ENCODE measurements at regions not wholly inside any gene's neighbourhood (a gene's known extent, or its start where the extent isn't known, plus 50 kb on each side); places are given as distances from the start of the nearest gene placed in this dataset.

DNA sequence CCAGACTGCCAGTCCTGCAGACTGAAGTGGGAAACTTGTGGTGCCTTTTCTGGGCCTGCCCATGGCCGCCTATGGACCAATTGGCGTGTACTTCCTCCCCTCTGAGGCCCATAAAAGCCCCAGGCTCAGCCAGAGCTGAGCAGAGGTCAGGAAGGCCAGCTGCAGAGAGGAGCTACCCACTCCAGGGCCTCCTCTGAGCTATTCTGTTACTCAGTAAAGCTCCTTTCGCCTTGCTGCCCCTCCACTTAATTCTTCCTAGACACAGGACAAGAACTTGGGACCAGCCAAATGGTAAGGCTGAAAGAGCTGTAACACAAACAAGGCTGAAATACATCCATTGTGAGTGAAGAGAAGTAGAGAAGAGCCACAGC is 106.4 kb downstream of the C9orf50 start:
- Histone ChIP-seq H3K4me1 (ENCODE audit: control insufficient read depth, insufficient read depth, low read length) (no peaks in the 10 kb centered on the region), H3K4me3 (ENCODE audit: low read depth, low read length) (no peak overlapping the region), H3K36me3 (ENCODE audit: control insufficient read depth in 2 of 2, insufficient read depth in 1 of 2, low read length in 2 of 2) (no peaks in the 10 kb centered on the region), H3K9me3 (ENCODE audit: control insufficient read depth, insufficient read depth, low read depth, low read length) (no peaks in the 10 kb centered on the region), H3K27ac (ENCODE audit: extremely low read depth, low read depth, low read length) (no peak overlapping the region)
- CTCF ChIA-PET, result no interaction called here
- TF ChIP-seq SETDB1 (IDR thresholded peaks at IDR 0.05; ENCODE audit: insufficient read length, low read length), result peak; percentile 81
- no peak for TF ChIP-seq ZNF138 (tag by site-specific recombination; IDR thresholded peaks at IDR 0.05; ENCODE audit: borderline replicate concordance)
- POLR2A ChIA-PET, result no interaction called here

DNA sequence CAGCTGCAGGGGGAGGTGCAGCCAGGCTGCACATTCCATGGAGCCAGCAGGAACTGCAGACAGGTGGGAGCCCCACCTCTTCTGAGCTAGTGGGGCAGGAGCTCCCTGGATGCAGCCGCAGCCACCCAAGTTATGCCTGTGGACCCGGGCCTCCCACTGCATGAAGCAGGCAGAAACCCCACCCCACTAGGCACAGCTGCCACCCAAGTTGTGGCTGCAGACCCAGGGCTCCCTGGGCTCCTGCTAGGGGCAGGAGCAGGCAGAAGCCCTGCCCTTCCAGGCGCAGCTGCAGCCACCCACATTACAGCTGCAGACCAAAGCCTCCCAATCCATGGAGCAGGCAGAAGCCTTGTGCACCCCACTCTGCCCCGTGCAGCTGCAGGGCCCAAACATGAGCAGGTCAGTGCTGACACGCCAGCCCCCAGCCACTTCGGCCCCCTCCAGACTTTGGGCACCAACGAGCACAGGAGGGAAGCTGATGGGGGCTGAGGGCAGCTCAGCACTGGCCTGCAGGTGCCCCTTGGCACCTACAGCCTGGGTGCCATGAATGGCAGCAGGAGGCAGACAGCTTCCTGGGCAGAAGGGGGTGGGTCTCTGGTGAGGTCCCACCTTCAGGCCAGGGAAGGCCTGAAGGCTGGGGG is 106.9 kb downstream of the C9orf50 start:
- H3K27ac ChIP-seq (ENCODE audit: extremely low read depth, low read depth, low read length), result no peak overlapping the region
- CTCF ChIA-PET, result no interaction called here
- H3K9me3 ChIP-seq (ENCODE audit: control insufficient read depth, insufficient read depth, low read depth, low read length), result no peaks in the 10 kb centered on the region
- no peaks in the 10 kb centered on the region for H3K4me1 ChIP-seq (ENCODE audit: control insufficient read depth, insufficient read depth, low read length)
- H3K4me3 ChIP-seq (ENCODE audit: low read depth, low read length), result no peak overlapping the region
- POLR2A ChIA-PET, result no interaction called here
- H3K36me3 ChIP-seq (ENCODE audit: control insufficient read depth in 2 of 2, insufficient read depth in 1 of 2, low read length in 2 of 2), result no peaks in the 10 kb centered on the region
- TF ChIP-seq ZNF10 (tag by site-specific recombination; IDR thresholded peaks at IDR 0.05) (no peak), ZNF202 (tag by site-specific recombination; IDR thresholded peaks at IDR 0.05; ENCODE audit: borderline replicate concordance) (no peak), ZNF302 (tag by site-specific recombination; IDR thresholded peaks at IDR 0.05; ENCODE audit: low read depth) (no peak), TCF7L2 (IDR thresholded peaks at IDR 0.05; ENCODE audit: borderline replicate concordance, low read depth, low read length) (no peak)
- TF ChIP-seq, protein P1, sequence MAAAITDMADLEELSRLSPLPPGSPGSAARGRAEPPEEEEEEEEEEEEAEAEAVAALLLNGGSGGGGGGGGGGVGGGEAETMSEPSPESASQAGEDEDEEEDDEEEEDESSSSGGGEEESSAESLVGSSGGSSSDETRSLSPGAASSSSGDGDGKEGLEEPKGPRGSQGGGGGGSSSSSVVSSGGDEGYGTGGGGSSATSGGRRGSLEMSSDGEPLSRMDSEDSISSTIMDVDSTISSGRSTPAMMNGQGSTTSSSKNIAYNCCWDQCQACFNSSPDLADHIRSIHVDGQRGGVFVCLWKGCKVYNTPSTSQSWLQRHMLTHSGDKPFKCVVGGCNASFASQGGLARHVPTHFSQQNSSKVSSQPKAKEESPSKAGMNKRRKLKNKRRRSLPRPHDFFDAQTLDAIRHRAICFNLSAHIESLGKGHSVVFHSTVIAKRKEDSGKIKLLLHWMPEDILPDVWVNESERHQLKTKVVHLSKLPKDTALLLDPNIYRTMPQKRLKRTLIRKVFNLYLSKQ (tag by site-specific recombination; IDR thresholded peaks at IDR 0.05; ENCODE audit: borderline replicate concordance), result no peak
- TF ChIP-seq, protein P2, sequence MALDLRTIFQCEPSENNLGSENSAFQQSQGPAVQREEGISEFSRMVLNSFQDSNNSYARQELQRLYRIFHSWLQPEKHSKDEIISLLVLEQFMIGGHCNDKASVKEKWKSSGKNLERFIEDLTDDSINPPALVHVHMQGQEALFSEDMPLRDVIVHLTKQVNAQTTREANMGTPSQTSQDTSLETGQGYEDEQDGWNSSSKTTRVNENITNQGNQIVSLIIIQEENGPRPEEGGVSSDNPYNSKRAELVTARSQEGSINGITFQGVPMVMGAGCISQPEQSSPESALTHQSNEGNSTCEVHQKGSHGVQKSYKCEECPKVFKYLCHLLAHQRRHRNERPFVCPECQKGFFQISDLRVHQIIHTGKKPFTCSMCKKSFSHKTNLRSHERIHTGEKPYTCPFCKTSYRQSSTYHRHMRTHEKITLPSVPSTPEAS (tag by site-specific recombination; IDR thresholded peaks at IDR 0.05), result no peak

DNA sequence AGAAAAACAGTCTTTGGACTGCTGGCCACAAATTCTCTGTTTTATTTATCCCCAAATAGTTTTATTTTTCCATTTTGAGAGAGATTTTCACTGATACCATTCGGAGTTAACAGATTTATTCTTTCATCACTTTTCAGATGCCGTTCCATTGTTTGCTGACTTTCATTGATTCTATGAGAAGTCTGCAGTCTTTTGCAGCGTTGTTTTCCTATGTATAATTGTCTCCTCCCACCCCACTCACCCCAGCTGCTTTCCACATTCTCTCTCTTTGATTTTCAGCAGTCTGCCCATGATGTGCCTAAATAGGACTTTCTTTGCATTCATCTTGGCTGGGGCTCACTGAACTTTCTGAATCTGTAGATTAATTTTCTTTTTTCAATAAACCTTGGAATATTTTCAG is 107.6 kb downstream of the C9orf50 start:
- POLR2A ChIA-PET, result no interaction called here
- CTCF ChIA-PET, result no interaction called here
- no peaks in the 10 kb centered on the region for H3K4me1 ChIP-seq (ENCODE audit: control insufficient read depth, insufficient read depth, low read length)
- H3K4me3 ChIP-seq (ENCODE audit: low read depth, low read length), result no peak overlapping the region
- H3K27ac ChIP-seq (ENCODE audit: extremely low read depth, low read depth, low read length), result no peak overlapping the region
- H3K36me3 ChIP-seq (ENCODE audit: control insufficient read depth in 2 of 2, insufficient read depth in 1 of 2, low read length in 2 of 2), result no peaks in the 10 kb centered on the region
- no peaks in the 10 kb centered on the region for H3K9me3 ChIP-seq (ENCODE audit: control insufficient read depth, insufficient read depth, low read depth, low read length)
- TF ChIP-seq KLF8 (tag by site-specific recombination; IDR thresholded peaks at IDR 0.05) (peak; percentile 24; the same call in 1 of the 2 replicates), ZNF776 (tag by site-specific recombination; IDR thresholded peaks at IDR 0.05; ENCODE audit: borderline replicate concordance) (no peak), TRIM28 (IDR thresholded peaks at IDR 0.05; ENCODE audit: borderline replicate concordance, low read length) (peak; percentile 81; the same call in 1 of the 2 replicates), ZBTB1 (tag by site-specific recombination; IDR thresholded peaks at IDR 0.05) (no peak), SETDB1 (IDR thresholded peaks at IDR 0.05; ENCODE audit: insufficient read length, low read length) (peak; percentile 89), ZNF585B (tag by site-specific recombination; IDR thresholded peaks at IDR 0.05) (peak; percentile 22; the same call in 1 of the 2 replicates), RBAK (tag by site-specific recombination; IDR thresholded peaks at IDR 0.05) (0 out of 2 replicates have a peak, but pooled peaks have one; percentile 23), ZNF777 (tag by site-specific recombination; IDR thresholded peaks at IDR 0.05; ENCODE audit: borderline replicate concordance) (no peak)
- TF ChIP-seq, protein P3, sequence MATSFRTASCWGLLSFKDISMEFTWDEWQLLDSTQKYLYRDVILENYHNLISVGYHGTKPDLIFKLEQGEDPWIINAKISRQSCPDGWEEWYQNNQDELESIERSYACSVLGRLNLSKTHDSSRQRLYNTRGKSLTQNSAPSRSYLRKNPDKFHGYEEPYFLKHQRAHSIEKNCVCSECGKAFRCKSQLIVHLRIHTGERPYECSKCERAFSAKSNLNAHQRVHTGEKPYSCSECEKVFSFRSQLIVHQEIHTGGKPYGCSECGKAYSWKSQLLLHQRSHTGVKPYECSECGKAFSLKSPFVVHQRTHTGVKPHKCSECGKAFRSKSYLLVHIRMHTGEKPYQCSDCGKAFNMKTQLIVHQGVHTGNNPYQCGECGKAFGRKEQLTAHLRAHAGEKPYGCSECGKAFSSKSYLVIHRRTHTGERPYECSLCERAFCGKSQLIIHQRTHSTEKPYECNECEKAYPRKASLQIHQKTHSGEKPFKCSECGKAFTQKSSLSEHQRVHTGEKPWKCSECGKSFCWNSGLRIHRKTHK (tag by site-specific recombination; IDR thresholded peaks at IDR 0.05), result peak; percentile 25; the same call in 1 of the 2 replicates
- TF ChIP-seq, protein P4, sequence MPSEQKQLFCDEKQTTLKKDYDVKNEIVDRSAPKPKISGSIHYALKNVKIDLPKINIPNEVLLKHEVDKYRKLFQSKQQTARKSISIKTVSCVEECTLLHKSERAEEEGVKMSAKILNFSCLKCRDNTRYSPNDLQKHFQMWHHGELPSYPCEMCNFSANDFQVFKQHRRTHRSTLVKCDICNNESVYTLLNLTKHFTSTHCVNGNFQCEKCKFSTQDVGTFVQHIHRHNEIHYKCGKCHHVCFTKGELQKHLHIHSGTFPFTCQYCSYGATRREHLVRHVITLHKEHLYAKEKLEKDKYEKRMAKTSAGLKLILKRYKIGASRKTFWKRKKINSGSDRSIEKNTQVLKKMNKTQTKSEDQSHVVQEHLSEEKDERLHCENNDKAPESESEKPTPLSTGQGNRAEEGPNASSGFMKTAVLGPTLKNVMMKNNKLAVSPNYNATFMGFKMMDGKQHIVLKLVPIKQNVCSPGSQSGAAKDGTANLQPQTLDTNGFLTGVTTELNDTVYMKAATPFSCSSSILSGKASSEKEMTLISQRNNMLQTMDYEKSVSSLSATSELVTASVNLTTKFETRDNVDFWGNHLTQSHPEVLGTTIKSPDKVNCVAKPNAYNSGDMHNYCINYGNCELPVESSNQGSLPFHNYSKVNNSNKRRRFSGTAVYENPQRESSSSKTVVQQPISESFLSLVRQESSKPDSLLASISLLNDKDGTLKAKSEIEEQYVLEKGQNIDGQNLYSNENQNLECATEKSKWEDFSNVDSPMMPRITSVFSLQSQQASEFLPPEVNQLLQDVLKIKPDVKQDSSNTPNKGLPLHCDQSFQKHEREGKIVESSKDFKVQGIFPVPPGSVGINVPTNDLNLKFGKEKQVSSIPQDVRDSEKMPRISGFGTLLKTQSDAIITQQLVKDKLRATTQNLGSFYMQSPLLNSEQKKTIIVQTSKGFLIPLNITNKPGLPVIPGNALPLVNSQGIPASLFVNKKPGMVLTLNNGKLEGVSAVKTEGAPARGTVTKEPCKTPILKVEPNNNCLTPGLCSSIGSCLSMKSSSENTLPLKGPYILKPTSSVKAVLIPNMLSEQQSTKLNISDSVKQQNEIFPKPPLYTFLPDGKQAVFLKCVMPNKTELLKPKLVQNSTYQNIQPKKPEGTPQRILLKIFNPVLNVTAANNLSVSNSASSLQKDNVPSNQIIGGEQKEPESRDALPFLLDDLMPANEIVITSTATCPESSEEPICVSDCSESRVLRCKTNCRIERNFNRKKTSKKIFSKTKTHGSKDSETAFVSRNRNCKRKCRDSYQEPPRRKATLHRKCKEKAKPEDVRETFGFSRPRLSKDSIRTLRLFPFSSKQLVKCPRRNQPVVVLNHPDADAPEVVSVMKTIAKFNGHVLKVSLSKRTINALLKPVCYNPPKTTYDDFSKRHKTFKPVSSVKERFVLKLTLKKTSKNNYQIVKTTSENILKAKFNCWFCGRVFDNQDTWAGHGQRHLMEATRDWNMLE (tag by site-specific recombination; conservative IDR thresholded peaks at IDR 0.05; ENCODE audit: low read depth), result no peak
- TF ChIP-seq, protein P5, sequence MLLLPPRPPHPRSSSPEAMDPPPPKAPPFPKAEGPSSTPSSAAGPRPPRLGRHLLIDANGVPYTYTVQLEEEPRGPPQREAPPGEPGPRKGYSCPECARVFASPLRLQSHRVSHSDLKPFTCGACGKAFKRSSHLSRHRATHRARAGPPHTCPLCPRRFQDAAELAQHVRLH (tag by site-specific recombination; IDR thresholded peaks at IDR 0.05), result no peak
